ENCODE measurements at regions not wholly inside any gene's neighbourhood (a gene's known extent, or its start where the extent isn't known, plus 50 kb on each side); places are given as distances from the start of the nearest gene placed in this dataset.

DNA sequence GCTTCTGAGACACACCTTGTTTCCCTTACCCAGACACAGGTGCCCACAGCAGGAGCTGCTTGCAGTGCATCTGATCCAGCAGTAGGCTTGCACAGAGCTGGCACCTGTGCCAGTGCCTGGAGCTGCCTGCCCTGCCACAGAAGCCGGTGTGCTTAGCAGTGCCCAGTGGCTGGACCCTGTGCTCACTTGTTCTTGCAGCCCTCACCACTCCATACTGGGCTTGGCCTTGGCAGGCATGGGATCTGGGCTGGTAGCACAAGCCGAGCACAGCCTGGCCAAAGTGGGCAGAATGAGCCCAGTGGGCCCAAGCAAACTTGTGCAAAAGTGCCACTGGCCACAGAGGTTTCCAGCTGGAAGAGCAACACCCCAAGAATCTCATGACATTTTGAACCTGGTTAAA is 1950.4 kb downstream of the SUCLG1 start (continued):
- no peak for TF ChIP-seq MAZ (IDR thresholded peaks at IDR 0.05; ENCODE audit: borderline replicate concordance, low read depth, low read length)
- no peak for TF ChIP-seq RNF2 (IDR thresholded peaks at IDR 0.05; ENCODE audit: borderline replicate concordance, low read depth)
- TF ChIP-seq, protein P1, sequence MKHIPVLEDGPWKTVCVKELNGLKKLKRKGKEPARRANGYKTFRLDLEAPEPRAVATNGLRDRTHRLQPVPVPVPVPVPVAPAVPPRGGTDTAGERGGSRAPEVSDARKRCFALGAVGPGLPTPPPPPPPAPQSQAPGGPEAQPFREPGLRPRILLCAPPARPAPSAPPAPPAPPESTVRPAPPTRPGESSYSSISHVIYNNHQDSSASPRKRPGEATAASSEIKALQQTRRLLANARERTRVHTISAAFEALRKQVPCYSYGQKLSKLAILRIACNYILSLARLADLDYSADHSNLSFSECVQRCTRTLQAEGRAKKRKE (CRISPR knock-in tag; IDR thresholded peaks at IDR 0.05; ENCODE audit: low read depth), result no peak

DNA sequence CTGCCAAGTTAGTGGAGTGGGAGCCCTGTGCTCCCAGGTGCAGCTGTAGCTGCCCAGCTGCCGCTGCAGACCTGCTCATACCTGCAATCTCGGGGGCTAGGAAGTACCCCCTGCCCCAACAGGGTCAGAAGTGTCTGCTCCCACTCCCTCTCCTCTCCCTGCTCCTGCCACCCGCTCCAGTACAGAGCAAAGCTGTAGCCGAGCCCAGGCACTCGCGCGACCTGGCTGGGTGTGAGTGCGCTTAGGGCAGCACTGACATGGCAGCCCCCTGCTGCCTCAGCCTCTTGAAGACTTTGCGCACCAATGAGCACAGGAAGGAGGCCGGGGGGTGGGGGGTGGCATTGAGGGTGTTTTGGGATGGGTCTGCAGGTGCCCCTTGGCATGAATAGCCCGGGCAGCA is 1951.4 kb downstream of the SUCLG1 start:
- no peak for DNase-seq (ENCODE audit: low read depth in 1 of 2, low spot score in 1 of 2)
- H3K4me3 ChIP-seq, result no peak overlapping the region
- 33% methylated on average over 7 of the region's 11 CpGs for WGBS (ENCODE audit: missing lambda C conversion rate)
- H3K9me3 ChIP-seq, result peaks cover 2% of the 10 kb centered on the region; the same call in 1 of the 3 replicates
- no peak overlapping the region for H3K27ac ChIP-seq
- ChIA-PET POLR2A (no interaction called here), CTCF (no interaction called here)
- no peak for TF ChIP-seq RARB (CRISPR knock-in tag; IDR thresholded peaks at IDR 0.05)
- TF ChIP-seq EHMT2 (IDR thresholded peaks at IDR 0.05; ENCODE audit: low read depth), result no peak
- TF ChIP-seq, protein P2, sequence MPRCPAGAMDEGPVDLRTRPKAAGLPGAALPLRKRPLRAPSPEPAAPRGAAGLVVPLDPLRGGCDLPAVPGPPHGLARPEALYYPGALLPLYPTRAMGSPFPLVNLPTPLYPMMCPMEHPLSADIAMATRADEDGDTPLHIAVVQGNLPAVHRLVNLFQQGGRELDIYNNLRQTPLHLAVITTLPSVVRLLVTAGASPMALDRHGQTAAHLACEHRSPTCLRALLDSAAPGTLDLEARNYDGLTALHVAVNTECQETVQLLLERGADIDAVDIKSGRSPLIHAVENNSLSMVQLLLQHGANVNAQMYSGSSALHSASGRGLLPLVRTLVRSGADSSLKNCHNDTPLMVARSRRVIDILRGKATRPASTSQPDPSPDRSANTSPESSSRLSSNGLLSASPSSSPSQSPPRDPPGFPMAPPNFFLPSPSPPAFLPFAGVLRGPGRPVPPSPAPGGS (IDR thresholded peaks at IDR 0.05), result no peak
- TF ChIP-seq POLR2A (IDR thresholded peaks at IDR 0.05; ENCODE audit: low read length), result no peak
- no peak for TF ChIP-seq MYC (IDR thresholded peaks at IDR 0.05; ENCODE audit: borderline replicate concordance, low read length)
- TF ChIP-seq, protein P3, sequence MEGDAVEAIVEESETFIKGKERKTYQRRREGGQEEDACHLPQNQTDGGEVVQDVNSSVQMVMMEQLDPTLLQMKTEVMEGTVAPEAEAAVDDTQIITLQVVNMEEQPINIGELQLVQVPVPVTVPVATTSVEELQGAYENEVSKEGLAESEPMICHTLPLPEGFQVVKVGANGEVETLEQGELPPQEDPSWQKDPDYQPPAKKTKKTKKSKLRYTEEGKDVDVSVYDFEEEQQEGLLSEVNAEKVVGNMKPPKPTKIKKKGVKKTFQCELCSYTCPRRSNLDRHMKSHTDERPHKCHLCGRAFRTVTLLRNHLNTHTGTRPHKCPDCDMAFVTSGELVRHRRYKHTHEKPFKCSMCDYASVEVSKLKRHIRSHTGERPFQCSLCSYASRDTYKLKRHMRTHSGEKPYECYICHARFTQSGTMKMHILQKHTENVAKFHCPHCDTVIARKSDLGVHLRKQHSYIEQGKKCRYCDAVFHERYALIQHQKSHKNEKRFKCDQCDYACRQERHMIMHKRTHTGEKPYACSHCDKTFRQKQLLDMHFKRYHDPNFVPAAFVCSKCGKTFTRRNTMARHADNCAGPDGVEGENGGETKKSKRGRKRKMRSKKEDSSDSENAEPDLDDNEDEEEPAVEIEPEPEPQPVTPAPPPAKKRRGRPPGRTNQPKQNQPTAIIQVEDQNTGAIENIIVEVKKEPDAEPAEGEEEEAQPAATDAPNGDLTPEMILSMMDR (IDR thresholded peaks at IDR 0.05), result no peak
- H3K4me1 ChIP-seq, result no peaks in the 10 kb centered on the region
- ATAC-seq, result no peak
- FAIRE-seq, result no peak
- no peak overlapping the region for H3K4me2 ChIP-seq

- CTCF ChIA-PET, result no interaction called here
- 13% methylated on average over 4 of the region's 4 CpGs for WGBS (ENCODE audit: missing lambda C conversion rate)
Measured at GRCh38 chr2:82501217-82501616, 1957.9 kb downstream of the SUCLG1 start.

More at GRCh38 chr2:82501217-82501616, 1957.9 kb downstream of the SUCLG1 start:
- peaks cover 14% of the 10 kb centered on the region; the same call in 2 of the 3 replicates for H3K9me3 ChIP-seq
- no peak overlapping the region for H3K4me3 ChIP-seq
- no peak overlapping the region for H3K27ac ChIP-seq
- no peak for DNase-seq (ENCODE audit: low read depth in 1 of 2, low spot score in 1 of 2)
- ATAC-seq, result no peak
- TF ChIP-seq FOSB (CRISPR knock-in tag; IDR thresholded peaks at IDR 0.05) (no peak), JUN (IDR thresholded peaks at IDR 0.05) (no peak), ESRRA (IDR thresholded peaks at IDR 0.05; ENCODE audit: borderline replicate concordance, low read length) (no peak), HOXB13 (CRISPR knock-in tag; IDR thresholded peaks at IDR 0.05; ENCODE audit: low read depth) (no peak), ELK1 (IDR thresholded peaks at IDR 0.05; ENCODE audit: low read depth, low read length) (no peak), NR3C1 (IDR thresholded peaks at IDR 0.05) (no peak), CEBPB (IDR thresholded peaks at IDR 0.05) (no peak), NFE2L2 (conservative IDR thresholded peaks at IDR 0.05; ENCODE audit: low read length) (no peak), TP53 (CRISPR knock-in tag; IDR thresholded peaks at IDR 0.05) (no peak), REST (IDR thresholded peaks at IDR 0.05) (no peak), POLR2A (IDR thresholded peaks at IDR 0.05; ENCODE audit: low read length) (no peak), RCOR1 (IDR thresholded peaks at IDR 0.05; ENCODE audit: low read depth, low read length) (no peak), JUNB (IDR thresholded peaks at IDR 0.05) (no peak)
- TF ChIP-seq, protein P1 (CRISPR knock-in tag; IDR thresholded peaks at IDR 0.05; ENCODE audit: low read depth), result no peak
- H3K4me2 ChIP-seq, result no peak overlapping the region
- no peak for FAIRE-seq
- POLR2A ChIA-PET, result no interaction called here
- H3K4me1 ChIP-seq, result no peaks in the 10 kb centered on the region
